ENCODE measurements at regions not wholly inside any gene's neighbourhood (a gene's known extent, or its start where the extent isn't known, plus 50 kb on each side); places are given as distances from the start of the nearest gene placed in this dataset.

DNA sequence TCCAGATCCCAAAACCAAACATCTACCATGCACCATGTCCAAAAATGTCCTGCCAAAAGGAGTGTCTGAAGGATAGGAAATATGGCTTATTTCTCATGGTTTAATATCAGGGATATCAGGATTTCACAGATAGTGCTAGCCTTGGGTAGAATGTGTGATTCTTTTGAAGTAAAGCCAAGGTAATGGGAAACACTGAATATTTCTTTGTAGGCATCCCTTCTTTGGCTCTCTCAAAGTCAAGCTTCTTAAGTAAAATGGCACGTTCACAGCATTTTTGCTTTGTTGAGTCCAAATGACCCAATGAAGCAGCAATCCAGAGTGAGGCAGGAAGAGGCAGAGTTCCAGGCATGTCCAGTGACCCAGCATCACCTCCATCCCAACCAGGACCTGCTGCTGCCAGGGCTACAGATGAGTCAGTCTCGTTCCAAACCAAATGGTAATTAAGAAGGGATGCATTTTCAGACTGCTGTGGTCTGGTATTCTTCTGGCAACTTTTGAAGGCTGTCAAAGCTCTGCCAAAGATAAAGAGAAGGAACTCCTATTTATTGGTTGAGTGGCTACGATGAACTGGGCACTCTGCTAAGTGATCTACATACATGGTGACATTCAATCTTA, 678.8 kb upstream of the KLF4 start:
- Histone ChIP-seq H3K9me3 (ENCODE audit: low read length) (no peaks in the 10 kb centered on the region), H2AFZ (ENCODE audit: low read length) (no peak overlapping the region), H3K27me3 (ENCODE audit: insufficient read depth, low read length) (no peaks in the 10 kb centered on the region), H3K4me2 (ENCODE audit: low read length) (no peak overlapping the region), H3K36me3 (ENCODE audit: insufficient read depth, low read length) (no peaks in the 10 kb centered on the region), H4K20me1 (ENCODE audit: insufficient read depth, low read length) (no peaks in the 10 kb centered on the region), H3K79me2 (ENCODE audit: insufficient read depth, low read length) (no peaks in the 10 kb centered on the region), H3K4me1 (ENCODE audit: insufficient read depth, low read length, severe bottlenecking) (no peaks in the 10 kb centered on the region), H3K9ac (ENCODE audit: low read length) (no peak overlapping the region), H3K9me2 (ENCODE audit: low read depth, low read length) (no peaks in the 10 kb centered on the region), H3F3A (ENCODE audit: insufficient read depth, low read length) (no peaks in the 10 kb centered on the region), H3K27ac (ENCODE audit: low read depth, low read length, poor library complexity, severe bottlenecking) (no peak overlapping the region), H3K4me3 (ENCODE audit: low read depth, low read length, poor library complexity, severe bottlenecking) (no peak overlapping the region)
- no peak for TF ChIP-seq EZH2 (IDR thresholded peaks at IDR 0.05; ENCODE audit: borderline replicate concordance, low read length)
- TF ChIP-seq, protein P1, sequence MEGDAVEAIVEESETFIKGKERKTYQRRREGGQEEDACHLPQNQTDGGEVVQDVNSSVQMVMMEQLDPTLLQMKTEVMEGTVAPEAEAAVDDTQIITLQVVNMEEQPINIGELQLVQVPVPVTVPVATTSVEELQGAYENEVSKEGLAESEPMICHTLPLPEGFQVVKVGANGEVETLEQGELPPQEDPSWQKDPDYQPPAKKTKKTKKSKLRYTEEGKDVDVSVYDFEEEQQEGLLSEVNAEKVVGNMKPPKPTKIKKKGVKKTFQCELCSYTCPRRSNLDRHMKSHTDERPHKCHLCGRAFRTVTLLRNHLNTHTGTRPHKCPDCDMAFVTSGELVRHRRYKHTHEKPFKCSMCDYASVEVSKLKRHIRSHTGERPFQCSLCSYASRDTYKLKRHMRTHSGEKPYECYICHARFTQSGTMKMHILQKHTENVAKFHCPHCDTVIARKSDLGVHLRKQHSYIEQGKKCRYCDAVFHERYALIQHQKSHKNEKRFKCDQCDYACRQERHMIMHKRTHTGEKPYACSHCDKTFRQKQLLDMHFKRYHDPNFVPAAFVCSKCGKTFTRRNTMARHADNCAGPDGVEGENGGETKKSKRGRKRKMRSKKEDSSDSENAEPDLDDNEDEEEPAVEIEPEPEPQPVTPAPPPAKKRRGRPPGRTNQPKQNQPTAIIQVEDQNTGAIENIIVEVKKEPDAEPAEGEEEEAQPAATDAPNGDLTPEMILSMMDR (IDR thresholded peaks at IDR 0.05; ENCODE audit: low read length) = no peak

DNA sequence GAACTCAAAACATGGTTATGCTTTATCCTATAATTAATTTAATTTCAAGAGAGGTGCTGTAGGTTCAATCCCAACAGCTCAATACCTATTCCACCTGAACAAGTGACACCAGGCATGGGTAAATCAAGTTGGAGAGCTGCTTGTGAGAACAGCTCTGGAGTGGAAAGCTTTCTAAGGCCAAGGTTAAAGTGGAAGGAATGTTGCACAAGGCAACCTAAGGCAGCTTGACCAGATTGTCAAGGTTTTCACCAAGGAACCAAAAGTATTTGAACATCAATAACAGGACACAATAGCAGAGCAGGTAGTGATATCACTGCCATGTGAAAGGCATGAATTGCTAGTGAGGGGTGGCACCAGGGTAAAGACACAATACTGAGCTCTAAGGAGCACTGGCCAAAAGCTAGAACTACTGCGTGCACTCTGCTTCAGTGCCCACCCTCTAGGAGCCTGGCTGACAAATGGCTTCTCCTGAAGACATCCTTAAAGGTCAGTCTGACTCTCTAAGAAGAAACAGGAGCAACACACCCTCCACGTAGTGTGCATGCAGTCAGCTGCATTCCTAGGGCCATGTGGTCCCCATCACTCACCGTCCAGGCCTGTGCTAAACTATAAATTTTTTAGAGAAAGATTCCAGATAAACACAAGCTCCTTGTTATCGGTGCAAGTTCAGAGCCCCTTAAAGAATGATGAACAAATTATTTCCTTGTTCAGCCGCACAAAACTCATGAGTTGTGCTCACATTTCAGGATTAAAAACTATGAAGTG, 677.7 kb upstream of the KLF4 start:
- H3K36me3 ChIP-seq (ENCODE audit: insufficient read depth, low read length) = no peaks in the 10 kb centered on the region
- H3K4me3 ChIP-seq (ENCODE audit: low read depth, low read length, poor library complexity, severe bottlenecking) = no peak overlapping the region
- no peaks in the 10 kb centered on the region for H3F3A ChIP-seq (ENCODE audit: insufficient read depth, low read length)
- H3K9ac ChIP-seq (ENCODE audit: low read length) = no peak overlapping the region
- H2AFZ ChIP-seq (ENCODE audit: low read length) = no peak overlapping the region
- TF ChIP-seq, protein P1 (IDR thresholded peaks at IDR 0.05; ENCODE audit: low read length) = no peak
- no peak overlapping the region for H3K4me2 ChIP-seq (ENCODE audit: low read length)
- no peaks in the 10 kb centered on the region for H3K4me1 ChIP-seq (ENCODE audit: insufficient read depth, low read length, severe bottlenecking)
- H3K27ac ChIP-seq (ENCODE audit: low read depth, low read length, poor library complexity, severe bottlenecking) = no peak overlapping the region
- H4K20me1 ChIP-seq (ENCODE audit: insufficient read depth, low read length) = no peaks in the 10 kb centered on the region
- H3K79me2 ChIP-seq (ENCODE audit: insufficient read depth, low read length) = no peaks in the 10 kb centered on the region
- no peaks in the 10 kb centered on the region for H3K27me3 ChIP-seq (ENCODE audit: insufficient read depth, low read length)
- H3K9me2 ChIP-seq (ENCODE audit: low read depth, low read length) = no peaks in the 10 kb centered on the region
- no peaks in the 10 kb centered on the region for H3K9me3 ChIP-seq (ENCODE audit: low read length)

DNA sequence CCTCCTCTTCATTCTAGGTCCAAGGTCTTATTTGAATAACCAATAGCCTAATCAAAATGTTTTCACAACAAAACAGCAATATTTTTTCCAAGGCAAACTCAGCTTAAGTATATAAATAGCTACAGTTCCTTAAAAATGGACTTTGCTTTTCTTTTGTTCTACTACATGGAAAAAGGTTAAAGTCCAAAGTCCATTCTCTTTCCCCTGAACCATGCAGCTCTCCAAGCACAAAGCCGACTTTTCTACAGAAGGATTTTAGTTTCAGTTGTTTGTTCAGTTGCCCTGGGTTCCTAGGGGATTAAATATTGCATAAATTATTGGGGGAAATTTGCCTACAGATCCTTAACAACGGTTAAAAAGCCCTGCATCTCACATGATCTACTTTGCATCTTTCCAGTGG, 677.0 kb upstream of the KLF4 start:
- no peaks in the 10 kb centered on the region for H4K20me1 ChIP-seq (ENCODE audit: insufficient read depth, low read length)
- H3K4me3 ChIP-seq (ENCODE audit: low read depth, low read length, poor library complexity, severe bottlenecking) = no peak overlapping the region
- H3K4me2 ChIP-seq (ENCODE audit: low read length) = no peak overlapping the region
- H3F3A ChIP-seq (ENCODE audit: insufficient read depth, low read length) = no peaks in the 10 kb centered on the region
- H3K9me2 ChIP-seq (ENCODE audit: low read depth, low read length) = no peaks in the 10 kb centered on the region
- no peak overlapping the region for H3K9ac ChIP-seq (ENCODE audit: low read length)
- H3K27ac ChIP-seq (ENCODE audit: low read depth, low read length, poor library complexity, severe bottlenecking) = no peak overlapping the region
- H3K36me3 ChIP-seq (ENCODE audit: insufficient read depth, low read length) = no peaks in the 10 kb centered on the region
- H3K4me1 ChIP-seq (ENCODE audit: insufficient read depth, low read length, severe bottlenecking) = no peaks in the 10 kb centered on the region
- no peak overlapping the region for H2AFZ ChIP-seq (ENCODE audit: low read length)
- no peaks in the 10 kb centered on the region for H3K27me3 ChIP-seq (ENCODE audit: insufficient read depth, low read length)
- no peaks in the 10 kb centered on the region for H3K9me3 ChIP-seq (ENCODE audit: low read length)
- no peaks in the 10 kb centered on the region for H3K79me2 ChIP-seq (ENCODE audit: insufficient read depth, low read length)
- TF ChIP-seq, protein P1 (IDR thresholded peaks at IDR 0.05; ENCODE audit: low read length) = no peak
- TF ChIP-seq EZH2 (IDR thresholded peaks at IDR 0.05; ENCODE audit: borderline replicate concordance, low read length) = no peak

Data from OCI-LY1 (cell line).